HUES64 (cell line): ENCODE measurements at regions not wholly inside any gene's neighbourhood (a gene's known extent, or its start where the extent isn't known, plus 50 kb on each side); places are given as distances from the start of the nearest gene placed in this dataset.
"Not testable (repeated sequence)": the region's sequence is repeated elsewhere in the genome, so short reads cannot be mapped to it uniquely, and the experiment has no call there.

Source experiments
- H3K27ac ChIP-seq: 2 replicates; pipeline ENCODE4 v1.7.0; 2013; ENCODE audit warnings: low read depth, low read length, inconsistent platforms
- H3K27me3 ChIP-seq: 2 replicates; pipeline ENCODE4 v1.6.1; 2013; ENCODE audit warnings: mild to moderate bottlenecking, low read length; ENCODE audit not compliant: insufficient read depth
- H3K36me3 ChIP-seq: 2 replicates; pipeline ENCODE4 v1.6.1; 2013; ENCODE audit warnings: mild to moderate bottlenecking, low read length; ENCODE audit not compliant: insufficient read depth
- H3K4me1 ChIP-seq: 2 replicates; pipeline ENCODE4 v1.6.1; 2013; ENCODE audit warnings: mild to moderate bottlenecking, low read length, moderate library complexity; ENCODE audit not compliant: insufficient read depth
- H3K4me3 ChIP-seq: 2 replicates; pipeline ENCODE4 v1.5.1; 2013; ENCODE audit warnings: mild to moderate bottlenecking, low read length, moderate library complexity
- H3K9ac ChIP-seq: 2 replicates; pipeline ENCODE4 v1.6.1; 2013; ENCODE audit warnings: mild to moderate bottlenecking, low read depth, low read length
- H3K9me3 ChIP-seq: 2 replicates; pipeline ENCODE4 v1.6.1; 2013; ENCODE audit warnings: low read depth, low read length; ENCODE audit not compliant: insufficient read depth
- WGBS: fragments of 150-250, 120-280 bp; methylation state at CpG from one replicate; pipeline ENCODE4 v1.1.7; 2013; ENCODE audit warnings: missing lambda C conversion rate; 5-methylcytosine and 5-hydroxymethylcytosine counted together

- H3K27ac ChIP-seq: no peak overlapping the region
Observed at GRCh38 chr2:186382932-186383331, 103.1 kb upstream of the ZC3H15 start.

GRCh38 chr2:186384226-186384625, 101.8 kb upstream of the ZC3H15 start:
- Histone ChIP-seq H3K9me3 (peaks cover 26% of the 10 kb centered on the region), H3K36me3 (no peaks in the 10 kb centered on the region), H3K27me3 (no peaks in the 10 kb centered on the region), H3K9ac (no peak overlapping the region), H3K4me3 (no peak overlapping the region), H3K27ac (no peak overlapping the region), H3K4me1 (no peaks in the 10 kb centered on the region)

More at GRCh38 chr2:186382932-186383331, 103.1 kb upstream of the ZC3H15 start:
- 83% methylated on average over 1 of the region's 1 CpG for WGBS
- H3K36me3 ChIP-seq: no peaks in the 10 kb centered on the region
- no peak overlapping the region for H3K9ac ChIP-seq
- peaks cover 26% of the 10 kb centered on the region for H3K9me3 ChIP-seq
- no peak overlapping the region for H3K4me3 ChIP-seq
- no peaks in the 10 kb centered on the region for H3K4me1 ChIP-seq
- H3K27me3 ChIP-seq: no peaks in the 10 kb centered on the region

GRCh38 chr2:186385638-186386201, 100.3 kb upstream of the ZC3H15 start:
- 92% methylated on average over 4 of the region's 4 CpGs for WGBS
- H3K27ac ChIP-seq, H3K36me3 ChIP-seq, H3K4me1 ChIP-seq, H3K9ac ChIP-seq, H3K27me3 ChIP-seq, H3K4me3 ChIP-seq: not testable (repeated sequence)
- peaks cover 26% of the 10 kb centered on the region for H3K9me3 ChIP-seq

GRCh38 chr2:186399082-186399644, 86.9 kb upstream of the ZC3H15 start:
- Histone ChIP-seq H3K4me1 (no peaks in the 10 kb centered on the region), H3K27ac (no peak overlapping the region), H3K27me3 (no peaks in the 10 kb centered on the region), H3K9me3 (no peaks in the 10 kb centered on the region), H3K4me3 (no peak overlapping the region), H3K9ac (no peak overlapping the region), H3K36me3 (no peaks in the 10 kb centered on the region)
- WGBS: 89% methylated on average over 4 of the region's 4 CpGs

- Histone ChIP-seq H3K4me1 (no peaks in the 10 kb centered on the region), H3K9ac (no peak overlapping the region), H3K4me3 (no peak overlapping the region), H3K36me3 (no peaks in the 10 kb centered on the region), H3K27me3 (no peaks in the 10 kb centered on the region), H3K9me3 (no peaks in the 10 kb centered on the region), H3K27ac (no peak overlapping the region)
Observed at GRCh38 chr2:186405842-186406241, 80.2 kb upstream of the ZC3H15 start.

GRCh38 chr2:186407611-186408010, 78.4 kb upstream of the ZC3H15 start:
- no peaks in the 10 kb centered on the region for H3K9me3 ChIP-seq
- no peaks in the 10 kb centered on the region for H3K4me1 ChIP-seq
- no peak overlapping the region for H3K4me3 ChIP-seq
- H3K9ac ChIP-seq: no peak overlapping the region
- H3K36me3 ChIP-seq: no peaks in the 10 kb centered on the region
- no peaks in the 10 kb centered on the region for H3K27me3 ChIP-seq
- H3K27ac ChIP-seq: no peak overlapping the region
- WGBS: 81% methylated on average over 1 of the region's 3 CpGs

GRCh38 chr2:186410802-186411201, 75.3 kb upstream of the ZC3H15 start:
- Histone ChIP-seq H3K4me1 (no peaks in the 10 kb centered on the region), H3K27ac (no peak overlapping the region), H3K9ac (no peak overlapping the region), H3K4me3 (no peak overlapping the region), H3K27me3 (no peaks in the 10 kb centered on the region), H3K9me3 (no peaks in the 10 kb centered on the region), H3K36me3 (no peaks in the 10 kb centered on the region)
- WGBS: 97% methylated on average over 2 of the region's 2 CpGs

GRCh38 chr2:186422226-186422625, 63.8 kb upstream of the ZC3H15 start:
- Histone ChIP-seq H3K4me3 (no peak overlapping the region), H3K9ac (no peak overlapping the region), H3K4me1 (no peaks in the 10 kb centered on the region), H3K27me3 (no peaks in the 10 kb centered on the region), H3K27ac (no peak overlapping the region), H3K36me3 (no peaks in the 10 kb centered on the region), H3K9me3 (no peaks in the 10 kb centered on the region)
- WGBS: 94% methylated on average over 2 of the region's 3 CpGs

- no peaks in the 10 kb centered on the region for H3K4me1 ChIP-seq
- no peak overlapping the region for H3K4me3 ChIP-seq
- no peak overlapping the region for H3K27ac ChIP-seq
- H3K27me3 ChIP-seq: no peaks in the 10 kb centered on the region
- no peaks in the 10 kb centered on the region for H3K36me3 ChIP-seq
- no peak overlapping the region for H3K9ac ChIP-seq
- 96% methylated on average over 2 of the region's 2 CpGs for WGBS
- H3K9me3 ChIP-seq: no peaks in the 10 kb centered on the region
Observed at GRCh38 chr2:186423481-186423880, 62.6 kb upstream of the ZC3H15 start.

- H3K27ac ChIP-seq: no peak overlapping the region
- H3K27me3 ChIP-seq: no peaks in the 10 kb centered on the region
- H3K36me3 ChIP-seq: no peaks in the 10 kb centered on the region
- H3K9ac ChIP-seq: no peak overlapping the region
- H3K4me3 ChIP-seq: no peak overlapping the region
- H3K9me3 ChIP-seq: no peaks in the 10 kb centered on the region
- H3K4me1 ChIP-seq: no peaks in the 10 kb centered on the region
- 80% methylated on average over 2 of the region's 2 CpGs for WGBS
Observed at GRCh38 chr2:186424265-186424664, 61.8 kb upstream of the ZC3H15 start.

- Histone ChIP-seq H3K9ac (no peak overlapping the region), H3K36me3 (no peaks in the 10 kb centered on the region), H3K27ac (no peak overlapping the region), H3K27me3 (no peaks in the 10 kb centered on the region), H3K4me3 (no peak overlapping the region), H3K9me3 (no peaks in the 10 kb centered on the region), H3K4me1 (no peaks in the 10 kb centered on the region)
- WGBS: 95% methylated on average over 1 of the region's 1 CpG
Observed at GRCh38 chr2:186425576-186425975, 60.5 kb upstream of the ZC3H15 start.
